ENCODE measurements at regions not wholly inside any gene's neighbourhood (a gene's known extent, or its start where the extent isn't known, plus 50 kb on each side); places are given as distances from the start of the nearest gene placed in this dataset.

- no peak for TF ChIP-seq EZH2 (optimal IDR thresholded peaks at IDR 0.05; ENCODE audit: low read depth, low read length)
- no peak for TF ChIP-seq CTCF (IDR thresholded peaks at IDR 0.05; ENCODE audit: low read length)
- TF ChIP-seq EZH2phosphoT487 (IDR thresholded peaks at IDR 0.05; ENCODE audit: low read length), result no peak
These were observed 223.4 kb upstream of the RPL34 start for GRCh38 chr4:108396900-108397497.

All from MM.1S (cell line).